H1 (cell line): ENCODE measurements at regions not wholly inside any gene's neighbourhood (a gene's known extent, or its start where the extent isn't known, plus 50 kb on each side); places are given as distances from the start of the nearest gene placed in this dataset.

Source experiments
- CHD1 ChIP-seq: IDR thresholded peaks from 2 replicates; pipeline ENCODE4 v1.6.1; 2012; ENCODE audit warnings: low read depth, low read length, improper control_type of control experiment
- POLR2A ChIP-seq, 2 experiments: IDR thresholded peaks; 1 replicate in 1 of 2; 2 replicates in 1 of 2; pipeline ENCODE4 v1.6.1; 2011; ENCODE audit warnings: low read depth in 2 of 2, low read length in 2 of 2, mild to moderate bottlenecking in 2 of 2; ENCODE audit errors: control extremely low read depth in 1 of 2
- TF ChIP-seq, protein P1 (sequence below), 3 experiments: IDR thresholded peaks; 1 replicate in 2 of 3; 2 replicates in 1 of 3; pipeline versions ENCODE4 v1.5.1 to v1.6.1; 2011; ENCODE audit warnings: low read length in 3 of 3, mild to moderate bottlenecking in 3 of 3, inconsistent platforms in 2 of 3, low read depth in 1 of 3, moderate library complexity in 1 of 3; ENCODE audit not compliant: insufficient read depth in 1 of 3; ENCODE audit errors: control extremely low read depth in 1 of 3

DNA sequence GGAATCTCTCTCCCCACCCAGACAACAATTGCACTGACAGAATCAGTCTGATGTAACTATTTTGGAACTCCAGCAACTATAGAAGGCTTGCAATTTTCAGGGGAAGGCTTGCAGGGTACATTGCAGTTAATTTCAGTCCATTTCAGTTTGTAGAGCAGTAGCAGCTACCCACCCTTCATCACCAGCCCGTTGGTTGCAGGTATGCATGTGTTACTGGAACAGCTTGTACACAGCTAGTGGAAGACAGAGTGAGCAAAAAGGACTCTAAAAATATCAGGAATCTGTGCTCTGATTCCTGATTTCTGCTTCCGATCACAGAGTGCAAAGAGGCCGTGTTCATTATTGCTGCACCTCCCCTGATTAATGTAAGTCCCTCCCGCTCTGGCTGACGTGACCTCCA is 449.0 kb downstream of the NPHP4 start:
- TF ChIP-seq, protein P1, sequence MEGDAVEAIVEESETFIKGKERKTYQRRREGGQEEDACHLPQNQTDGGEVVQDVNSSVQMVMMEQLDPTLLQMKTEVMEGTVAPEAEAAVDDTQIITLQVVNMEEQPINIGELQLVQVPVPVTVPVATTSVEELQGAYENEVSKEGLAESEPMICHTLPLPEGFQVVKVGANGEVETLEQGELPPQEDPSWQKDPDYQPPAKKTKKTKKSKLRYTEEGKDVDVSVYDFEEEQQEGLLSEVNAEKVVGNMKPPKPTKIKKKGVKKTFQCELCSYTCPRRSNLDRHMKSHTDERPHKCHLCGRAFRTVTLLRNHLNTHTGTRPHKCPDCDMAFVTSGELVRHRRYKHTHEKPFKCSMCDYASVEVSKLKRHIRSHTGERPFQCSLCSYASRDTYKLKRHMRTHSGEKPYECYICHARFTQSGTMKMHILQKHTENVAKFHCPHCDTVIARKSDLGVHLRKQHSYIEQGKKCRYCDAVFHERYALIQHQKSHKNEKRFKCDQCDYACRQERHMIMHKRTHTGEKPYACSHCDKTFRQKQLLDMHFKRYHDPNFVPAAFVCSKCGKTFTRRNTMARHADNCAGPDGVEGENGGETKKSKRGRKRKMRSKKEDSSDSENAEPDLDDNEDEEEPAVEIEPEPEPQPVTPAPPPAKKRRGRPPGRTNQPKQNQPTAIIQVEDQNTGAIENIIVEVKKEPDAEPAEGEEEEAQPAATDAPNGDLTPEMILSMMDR (IDR thresholded peaks at IDR 0.05; ENCODE audit: control extremely low read depth in 1 of 3, insufficient read depth in 1 of 3, low read depth in 1 of 3, low read length in 3 of 3) = no peak
- TF ChIP-seq CHD1 (no peak), POLR2A (IDR thresholded peaks at IDR 0.05; ENCODE audit: control extremely low read depth in 1 of 2, low read depth in 2 of 2, low read length in 2 of 2) (no peak)
